ENCODE measurements at regions not wholly inside any gene's neighbourhood (a gene's known extent, or its start where the extent isn't known, plus 50 kb on each side); places are given as distances from the start of the nearest gene placed in this dataset.

DNA sequence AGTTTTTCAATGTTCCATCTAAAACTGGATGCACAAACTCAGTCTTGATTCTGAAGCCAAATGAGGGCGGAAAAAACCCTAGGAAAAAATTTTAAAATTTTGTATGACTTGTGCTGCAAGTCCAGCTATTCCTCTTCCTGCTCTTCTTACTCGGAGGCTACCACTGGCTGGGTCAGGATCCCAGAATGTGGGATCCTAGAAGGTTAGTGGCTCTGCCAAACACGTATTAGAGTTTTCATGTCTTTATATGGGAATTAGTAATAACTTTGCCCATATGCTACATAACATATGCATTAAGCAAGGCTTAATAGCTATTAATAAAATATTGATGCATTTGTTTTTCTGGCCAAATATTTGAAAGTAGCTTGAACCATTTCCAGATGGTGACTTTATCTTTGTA is 458.3 kb downstream of the AGTPBP1 start:
- TF ChIP-seq EZH2 (IDR thresholded peaks at IDR 0.05; ENCODE audit: borderline replicate concordance, insufficient read depth, low read length, poor library complexity, severe bottlenecking) = no peak
- TF ChIP-seq, protein P1, sequence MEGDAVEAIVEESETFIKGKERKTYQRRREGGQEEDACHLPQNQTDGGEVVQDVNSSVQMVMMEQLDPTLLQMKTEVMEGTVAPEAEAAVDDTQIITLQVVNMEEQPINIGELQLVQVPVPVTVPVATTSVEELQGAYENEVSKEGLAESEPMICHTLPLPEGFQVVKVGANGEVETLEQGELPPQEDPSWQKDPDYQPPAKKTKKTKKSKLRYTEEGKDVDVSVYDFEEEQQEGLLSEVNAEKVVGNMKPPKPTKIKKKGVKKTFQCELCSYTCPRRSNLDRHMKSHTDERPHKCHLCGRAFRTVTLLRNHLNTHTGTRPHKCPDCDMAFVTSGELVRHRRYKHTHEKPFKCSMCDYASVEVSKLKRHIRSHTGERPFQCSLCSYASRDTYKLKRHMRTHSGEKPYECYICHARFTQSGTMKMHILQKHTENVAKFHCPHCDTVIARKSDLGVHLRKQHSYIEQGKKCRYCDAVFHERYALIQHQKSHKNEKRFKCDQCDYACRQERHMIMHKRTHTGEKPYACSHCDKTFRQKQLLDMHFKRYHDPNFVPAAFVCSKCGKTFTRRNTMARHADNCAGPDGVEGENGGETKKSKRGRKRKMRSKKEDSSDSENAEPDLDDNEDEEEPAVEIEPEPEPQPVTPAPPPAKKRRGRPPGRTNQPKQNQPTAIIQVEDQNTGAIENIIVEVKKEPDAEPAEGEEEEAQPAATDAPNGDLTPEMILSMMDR (IDR thresholded peaks at IDR 0.05; ENCODE audit: poor library complexity, severe bottlenecking) = no peak
- no peak for TF ChIP-seq RAD21 (conservative IDR thresholded peaks at IDR 0.05)
- TF ChIP-seq EP300 (conservative IDR thresholded peaks at IDR 0.05; ENCODE audit: poor library complexity, severe bottlenecking) = no peak
